Mucosa of rectum (tissue), 2 donors: ENCODE measurements at regions not wholly inside any gene's neighbourhood (a gene's known extent, or its start where the extent isn't known, plus 50 kb on each side); places are given as distances from the start of the nearest gene placed in this dataset.
"Not testable (repeated sequence)": the region's sequence is repeated elsewhere in the genome, so short reads cannot be mapped to it uniquely, and the experiment has no call there.

Source experiments
- H3K27ac ChIP-seq, 2 donors: one replicate each; pipeline ENCODE4 v1.7.0; 2013; ENCODE audit warnings: inconsistent platforms in 2 of 2, low read depth in 2 of 2, low read length in 2 of 2
- H3K27me3 ChIP-seq, 2 donors: one replicate each; pipeline ENCODE4 v1.7.0; 2013; ENCODE audit warnings: low read length in 2 of 2; ENCODE audit not compliant: control insufficient read depth in 2 of 2, insufficient read depth in 2 of 2
- H3K36me3 ChIP-seq, 2 donors: one replicate each; pipeline ENCODE4 v1.7.0; 2013; ENCODE audit warnings: low read length in 2 of 2; ENCODE audit not compliant: control insufficient read depth in 2 of 2, insufficient read depth in 2 of 2
- H3K4me1 ChIP-seq, 2 donors: one replicate each; pipeline ENCODE4 v1.7.0; 2013; ENCODE audit warnings: low read length in 2 of 2, mild to moderate bottlenecking in 1 of 2; ENCODE audit not compliant: control insufficient read depth in 2 of 2, insufficient read depth in 2 of 2
- H3K4me3 ChIP-seq, 2 donors: one replicate each; pipeline ENCODE4 v1.7.0; 2013; ENCODE audit warnings: low read length in 2 of 2
- H3K9ac ChIP-seq, 2 donors: one replicate each; pipeline ENCODE4 v1.7.0; 2013; ENCODE audit warnings: low read length in 2 of 2, low read depth in 1 of 2, mild to moderate bottlenecking in 1 of 2
- H3K9me3 ChIP-seq, 2 donors: one replicate each; pipeline ENCODE4 v1.7.0; 2013; ENCODE audit warnings: low read length in 2 of 2; ENCODE audit not compliant: control insufficient read depth in 2 of 2
- donor health status: healthy.
- donor health status: Normal muscosa, but diverticular disease.

- Histone ChIP-seq H3K4me3 (peak overlapping the region; percentile 22 to 26), H3K36me3 (no peaks in the 10 kb centered on the region), H3K27me3 (no peaks in the 10 kb centered on the region), H3K9me3 (no peaks in the 10 kb centered on the region), H3K9ac (peak overlapping the region in 1 of 2 donors; percentile 50), H3K27ac (peak overlapping the region; percentile 79 to 80), H3K4me1 (no peaks in the 10 kb centered on the region)
Measured at GRCh38 chr17:19470530-19471261, 59.7 kb downstream of the RNF112 start.

GRCh38 chr17:19474405-19474804, 59.2 kb upstream of the SLC47A1 start:
- H3K4me1 ChIP-seq, H3K27ac ChIP-seq, H3K27me3 ChIP-seq, H3K36me3 ChIP-seq, H3K4me3 ChIP-seq, H3K9me3 ChIP-seq, H3K9ac ChIP-seq: not testable (repeated sequence)

GRCh38 chr17:19475800-19476199, 57.9 kb upstream of the SLC47A1 start:
- not testable (repeated sequence) for H3K27ac ChIP-seq, H3K9ac ChIP-seq, H3K9me3 ChIP-seq, H3K4me3 ChIP-seq, H3K36me3 ChIP-seq, H3K4me1 ChIP-seq, H3K27me3 ChIP-seq

GRCh38 chr17:19482576-19482975, 51.1 kb upstream of the SLC47A1 start:
- Histone ChIP-seq H3K36me3 (no peaks in the 10 kb centered on the region), H3K4me3 (no peak overlapping the region), H3K4me1 (peaks cover 0 to 3% of the 10 kb centered on the region in 2 donors), H3K27me3 (no peaks in the 10 kb centered on the region), H3K27ac (no peak overlapping the region), H3K9ac (no peak overlapping the region), H3K9me3 (no peaks in the 10 kb centered on the region)
